Stimulated activated naive CD8-positive, alpha-beta T cell treated with anti-CD3 and anti-CD28 coated beads, Interleukin-15, Interleukin-2, amounts not matched to agents 100 U/mL and 50 U/mL, for 24 hours (primary cell): ENCODE measurements at regions not wholly inside any gene's neighbourhood (a gene's known extent, or its start where the extent isn't known, plus 50 kb on each side); places are given as distances from the start of the nearest gene placed in this dataset.

ENCODE experiments used
- ATAC-seq: fragments of 150-1000 bp; cut with Tn5 transposase; one replicate; pipeline ENCODE4 v1.10.0; 2021
- DNase-seq: peaks from one replicate; pipeline ENCODE4 v3.0.0; 2021

DNA sequence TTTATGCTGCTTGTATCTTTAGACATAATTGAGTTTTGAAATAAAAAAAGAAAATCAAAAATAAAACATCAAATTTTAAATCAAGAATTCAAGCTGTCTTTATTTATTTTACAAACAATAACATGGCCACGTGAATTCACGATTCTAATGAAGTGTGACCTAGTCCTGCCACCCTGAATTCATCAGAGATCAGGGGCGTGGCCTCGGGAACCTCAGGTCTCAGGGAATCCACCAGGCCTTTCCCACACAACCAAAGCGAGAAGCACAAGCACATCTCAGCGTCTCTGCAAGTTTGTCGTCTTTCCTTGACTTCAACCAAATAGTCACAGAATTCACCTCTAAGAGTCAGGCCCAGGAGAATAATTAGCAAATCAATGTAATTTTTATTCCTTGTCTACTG lies 107.9 kb downstream of the DACT2 start:
- ATAC-seq = no peak
- no peak for DNase-seq

GRCh38 chr6:168210239-168211105 lies 109.1 kb downstream of the DACT2 start:
- ATAC-seq = no peak
- no peak for DNase-seq

- DNase-seq (no peak), ATAC-seq (no peak)
Measured at GRCh38 chr6:168209420-168209819, 110.2 kb downstream of the DACT2 start.

DNA sequence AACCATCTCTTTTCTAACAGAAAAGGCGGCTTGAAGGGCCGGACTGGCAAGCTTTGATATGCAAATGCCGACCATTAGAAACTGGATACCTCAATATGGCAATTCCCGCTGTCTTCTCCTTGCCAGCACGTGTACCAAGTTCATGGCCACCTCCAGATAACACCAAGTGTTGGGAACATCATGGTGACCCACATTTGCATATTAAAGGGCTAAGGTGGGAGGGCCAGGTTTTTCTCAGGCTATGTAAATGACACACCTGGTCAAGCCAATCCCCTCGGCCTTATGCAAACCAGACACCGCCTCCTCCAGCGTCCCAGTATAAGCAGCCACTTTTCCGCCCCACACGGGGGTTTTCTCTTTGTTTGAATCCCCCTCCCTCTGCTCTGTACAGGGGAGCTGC lies 110.7 kb downstream of the DACT2 start:
- DNase-seq = no peak
- ATAC-seq = no peak

GRCh38 chr6:168208402-168208801 lies 111.2 kb downstream of the DACT2 start:
- no peak for DNase-seq
- no peak for ATAC-seq

GRCh38 chr6:168207421-168208175 lies 112.0 kb downstream of the DACT2 start:
- no peak for DNase-seq
- no peak for ATAC-seq

DNA sequence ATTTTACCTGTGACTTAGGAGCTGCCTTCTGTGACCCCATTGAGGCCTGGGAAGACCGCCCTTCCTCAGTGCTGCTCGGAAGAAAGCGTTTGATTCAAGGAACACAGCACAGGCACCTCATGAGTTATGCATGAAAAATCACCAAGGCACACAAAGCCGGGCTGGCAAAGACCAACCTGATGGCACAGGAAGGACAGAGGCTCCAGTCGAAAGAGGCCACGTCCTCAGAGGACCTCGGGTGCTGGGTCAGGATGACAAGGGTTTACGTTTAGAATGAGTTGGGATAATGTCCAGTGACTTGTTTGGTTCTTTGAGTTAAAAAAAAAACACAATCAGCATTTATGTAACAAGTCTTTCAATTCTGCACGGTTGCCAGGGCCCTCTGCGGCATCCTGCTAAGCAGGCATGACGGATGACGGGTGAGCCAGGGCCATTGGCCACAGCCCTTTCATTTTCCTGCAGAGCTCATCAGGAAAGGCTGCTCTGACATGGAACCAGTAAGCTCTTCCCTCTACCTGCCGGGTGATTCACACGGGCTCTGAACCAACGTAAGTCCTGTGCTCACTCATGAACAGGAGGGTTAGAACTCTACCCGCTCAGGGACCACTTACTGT lies 112.8 kb downstream of the DACT2 start:
- no peak for ATAC-seq
- no peak for DNase-seq

DNA sequence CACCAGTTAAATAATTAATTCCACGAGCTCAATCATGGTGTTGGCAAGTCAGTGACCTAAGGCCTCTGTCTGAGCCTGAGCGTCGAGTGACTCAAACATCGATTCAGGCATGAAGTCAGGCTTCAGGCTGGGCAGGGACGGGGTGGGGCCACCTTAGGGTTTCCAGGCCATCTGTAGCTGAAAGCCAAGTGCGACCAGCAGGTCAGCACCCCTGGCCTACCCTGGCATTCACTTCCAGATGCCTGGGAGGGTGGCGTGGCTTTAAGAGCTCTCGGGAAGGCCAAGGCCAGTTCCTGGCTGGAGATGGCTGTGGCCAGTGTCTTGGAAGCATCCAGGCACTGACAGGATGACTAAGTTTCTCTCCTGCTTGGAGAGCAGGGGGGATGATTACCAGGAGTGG lies 113.4 kb downstream of the DACT2 start:
- no peak for ATAC-seq
- DNase-seq = no peak

DNA sequence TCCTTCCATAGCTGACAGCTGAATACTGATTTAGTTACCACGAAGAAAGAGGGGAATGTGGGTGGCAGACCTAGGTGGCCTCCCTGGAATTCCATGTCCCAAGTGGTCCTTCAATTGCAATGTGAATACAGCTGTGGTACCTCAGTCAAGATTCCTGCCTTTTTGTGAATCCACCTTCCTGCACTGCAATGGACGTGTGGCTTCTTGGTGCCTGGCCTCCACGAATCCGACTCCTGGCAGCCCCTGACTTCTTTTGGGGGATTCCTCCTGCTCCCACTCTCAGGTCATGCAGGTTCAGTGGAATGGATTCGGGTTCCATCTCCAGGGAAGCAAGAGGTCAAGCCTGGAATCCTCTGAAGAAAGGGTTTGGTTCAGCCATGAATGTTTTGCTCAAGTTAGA lies 117.8 kb downstream of the DACT2 start:
- ATAC-seq (no peak), DNase-seq (no peak)

- ATAC-seq (no peak), DNase-seq (no peak)
Measured at GRCh38 chr6:168201383-168201782, 118.2 kb downstream of the DACT2 start.

DNA sequence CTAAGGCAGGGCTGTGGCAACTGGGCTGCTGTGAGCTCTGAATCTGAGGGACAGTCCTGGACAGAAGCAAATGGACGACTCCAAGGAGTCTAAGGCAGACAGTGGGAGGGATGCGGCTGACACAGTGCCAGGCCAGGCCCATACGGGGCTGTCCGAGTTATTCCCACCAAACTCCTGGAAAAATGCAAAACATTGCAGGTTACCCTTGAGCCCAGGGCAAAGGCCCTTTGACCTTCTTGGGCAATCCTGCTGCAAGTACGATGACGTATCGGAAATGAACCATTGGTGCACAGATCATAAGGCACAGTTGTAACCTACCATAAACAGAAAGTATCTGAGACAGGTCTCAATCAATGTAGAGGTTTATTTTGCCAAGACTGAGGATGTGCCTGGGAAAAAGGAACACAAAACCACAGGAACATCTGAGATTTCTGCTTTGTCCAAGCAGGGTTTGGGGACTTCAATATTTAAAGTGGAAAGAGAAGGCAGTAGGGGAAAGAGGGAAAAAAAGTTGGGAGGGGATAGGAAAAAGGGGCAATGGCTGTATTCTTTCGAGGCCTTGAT lies 118.9 kb downstream of the DACT2 start:
- no peak for ATAC-seq
- DNase-seq = no peak

DNA sequence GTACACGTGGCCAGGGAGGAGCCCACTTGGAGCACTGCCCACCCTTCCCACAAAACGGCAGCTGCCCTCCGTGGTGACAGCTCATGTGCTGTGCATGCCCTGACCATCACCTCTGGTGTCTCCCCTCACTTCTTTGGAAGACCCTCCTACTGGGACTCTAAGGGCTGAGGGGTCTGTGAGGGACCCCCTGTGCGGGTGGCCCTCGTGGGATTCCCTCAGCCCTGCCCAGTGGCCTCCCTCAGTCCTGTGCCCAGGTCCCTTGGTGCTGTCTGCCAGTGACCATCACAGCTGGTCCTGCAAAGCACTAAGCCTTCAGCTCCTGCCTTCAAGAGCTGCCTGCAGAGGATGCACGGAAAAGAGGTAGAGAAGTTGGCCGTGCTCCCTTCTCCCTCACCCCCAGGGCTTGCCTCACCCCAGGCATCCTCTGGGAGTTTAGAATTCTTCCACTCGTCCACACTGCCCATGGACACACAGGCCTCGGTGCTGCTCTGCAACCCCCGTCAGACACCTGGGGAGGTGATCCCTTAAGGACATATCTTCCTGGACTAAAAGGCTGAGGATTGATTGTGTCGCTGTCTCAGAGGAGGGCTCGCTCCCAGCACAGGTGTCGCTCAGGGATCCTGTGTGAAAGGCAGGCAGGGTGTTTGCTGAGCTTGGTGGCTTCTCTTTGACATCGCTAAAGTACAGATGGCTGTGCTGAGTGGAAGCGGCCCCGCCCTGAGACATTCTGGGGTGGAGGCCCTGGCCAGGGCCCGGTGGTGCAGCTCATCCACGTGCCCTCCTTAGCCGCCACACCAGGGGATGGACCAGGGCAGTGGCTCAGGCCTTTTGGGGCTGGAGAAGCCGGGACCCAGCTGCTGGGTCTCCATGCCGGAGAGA lies 119.5 kb upstream of the FRMD1 start:
- DNase-seq (no peak), ATAC-seq (peak; percentile 23)

DNA sequence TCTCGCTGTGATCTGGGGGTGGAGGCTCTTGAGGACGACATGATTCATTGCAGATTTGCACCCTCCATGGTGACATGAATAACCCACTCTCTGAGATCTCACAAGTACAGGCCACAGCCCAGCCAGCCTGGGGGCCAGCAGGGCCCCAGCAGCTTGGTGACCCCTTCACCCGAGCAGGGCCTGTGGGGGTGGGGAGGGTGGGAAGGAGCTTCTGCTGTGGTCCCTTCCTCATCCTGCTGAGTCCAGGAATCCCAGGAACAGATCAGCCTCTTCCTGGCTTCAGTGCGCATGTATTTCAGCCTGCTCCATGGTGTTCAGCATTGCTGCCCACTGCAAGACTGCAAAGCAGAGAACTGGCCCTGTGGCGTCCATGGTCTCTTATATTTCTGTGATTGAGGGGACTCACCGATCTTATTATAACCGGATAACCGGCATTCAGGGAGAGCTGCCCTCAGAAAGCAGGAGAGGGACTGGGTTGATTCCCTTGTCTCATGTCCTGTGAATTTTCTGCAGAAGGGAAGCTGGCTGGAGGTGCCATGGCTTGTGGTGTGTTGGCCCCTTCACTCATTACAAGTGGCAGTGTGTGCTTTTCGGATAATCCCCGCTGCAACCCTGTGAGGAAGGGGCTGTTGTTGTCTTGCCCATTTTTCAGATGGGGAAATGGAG lies 118.8 kb upstream of the FRMD1 start:
- DNase-seq (no peak), ATAC-seq (no peak)

DNA sequence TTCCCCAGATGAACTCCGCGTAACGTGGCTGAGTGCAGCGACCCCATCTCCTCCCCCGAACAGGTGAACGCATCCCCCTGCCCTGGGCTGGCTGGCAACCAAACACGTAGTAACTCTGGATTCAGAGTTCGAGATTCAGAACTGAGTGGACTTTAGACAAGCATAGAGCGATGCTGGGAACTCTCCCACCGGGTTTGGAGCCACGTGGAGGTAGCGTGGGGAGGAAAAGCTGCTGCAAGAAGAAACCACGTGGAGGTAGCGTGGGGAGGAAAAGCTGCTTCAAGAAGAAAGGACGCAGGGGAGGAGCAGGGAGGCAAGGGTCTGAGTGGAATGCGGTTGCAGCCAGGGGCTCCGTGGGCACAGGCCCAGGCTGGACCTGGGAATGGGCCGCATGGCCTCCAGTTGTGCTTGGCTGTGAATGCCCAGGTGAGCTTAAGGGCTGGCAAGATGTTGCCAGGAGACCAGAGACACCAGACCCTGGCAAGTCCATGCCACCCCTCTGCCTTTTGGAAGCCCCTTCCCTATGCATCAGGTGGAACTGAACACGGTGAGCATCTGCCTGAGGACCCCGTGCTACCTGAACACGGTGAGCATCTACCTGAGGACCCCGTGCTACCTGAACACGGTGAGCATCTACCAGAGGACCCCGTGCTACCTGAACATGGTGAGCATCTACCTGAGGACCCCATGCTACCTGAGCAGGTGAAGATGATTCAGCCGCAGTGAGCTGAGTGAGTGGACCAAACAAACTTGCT lies 118.0 kb upstream of the FRMD1 start:
- DNase-seq (no peak), ATAC-seq (no peak)

- ATAC-seq (no peak), DNase-seq (no peak)
Measured at GRCh38 chr6:168196385-168196860, 117.4 kb upstream of the FRMD1 start.

DNA sequence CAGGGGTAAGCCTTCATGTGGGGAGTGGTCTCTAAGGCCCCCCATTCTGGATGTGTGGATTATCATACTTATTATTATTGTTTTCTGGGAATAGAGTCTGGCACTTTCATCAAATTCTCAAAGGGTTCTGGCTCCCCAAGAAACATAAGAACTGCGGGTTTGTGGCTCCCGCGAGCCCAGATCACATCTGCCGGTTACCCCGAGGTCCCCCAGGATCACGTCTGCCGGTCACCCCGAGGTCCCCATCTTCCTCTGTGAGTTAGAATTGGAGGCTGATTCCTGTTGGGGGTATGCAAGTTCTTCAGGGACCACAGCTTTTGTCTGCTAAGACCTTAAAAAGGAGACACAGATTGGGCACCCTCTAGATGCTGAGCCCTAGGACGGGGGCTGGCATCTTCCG lies 116.7 kb upstream of the FRMD1 start:
- DNase-seq (no peak), ATAC-seq (no peak)

GRCh38 chr6:168194732-168195567 lies 115.9 kb upstream of the FRMD1 start:
- DNase-seq = no peak
- ATAC-seq = no peak

DNA sequence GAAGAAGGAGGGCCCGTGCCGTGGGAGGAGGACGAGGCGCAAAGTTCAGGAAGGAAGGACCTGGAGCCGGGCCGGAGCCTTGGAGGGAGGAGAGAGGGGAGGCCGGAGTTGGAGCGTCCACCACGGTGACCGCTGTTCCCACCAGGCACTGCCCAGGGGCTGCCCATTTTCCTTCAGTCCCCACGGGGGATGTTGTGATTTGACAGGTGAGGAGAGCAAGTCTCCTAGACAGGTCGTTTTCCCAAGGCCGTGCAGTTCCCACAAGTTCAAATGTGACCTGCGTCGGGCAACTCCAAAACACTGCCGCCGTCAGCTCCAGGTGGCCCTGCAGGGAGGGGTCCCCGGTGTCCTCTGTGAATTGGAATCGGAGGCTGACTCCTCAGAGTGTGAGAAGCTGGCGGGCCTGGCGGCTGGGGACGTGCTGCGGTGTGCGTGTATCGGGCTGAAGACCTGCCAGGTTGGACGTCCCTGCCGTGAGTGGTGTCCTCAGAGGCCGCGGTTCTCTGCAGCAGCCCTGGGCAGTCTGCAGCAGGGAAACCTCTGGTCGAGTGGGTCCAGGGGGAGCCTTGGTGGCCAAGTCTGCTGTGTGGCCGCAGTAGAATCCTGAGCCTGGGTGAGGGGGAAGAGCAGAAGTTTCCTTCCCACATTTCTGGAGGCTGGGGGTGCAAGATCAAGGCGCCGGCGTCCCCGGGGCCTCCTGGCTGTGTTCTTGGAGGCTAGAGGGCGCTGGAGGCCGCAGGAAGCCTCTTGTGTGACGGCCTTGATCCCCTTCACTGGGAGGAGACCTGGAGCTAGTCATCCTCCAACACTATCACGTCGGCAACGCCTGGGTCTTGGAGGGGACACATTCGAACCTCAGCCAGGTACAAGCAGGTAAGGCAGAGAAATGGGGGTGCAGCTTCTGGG lies 115.1 kb upstream of the FRMD1 start:
- ATAC-seq (no peak), DNase-seq (no peak)
